ENCODE measurements at regions not wholly inside any gene's neighbourhood (a gene's known extent, or its start where the extent isn't known, plus 50 kb on each side); places are given as distances from the start of the nearest gene placed in this dataset.

DNA sequence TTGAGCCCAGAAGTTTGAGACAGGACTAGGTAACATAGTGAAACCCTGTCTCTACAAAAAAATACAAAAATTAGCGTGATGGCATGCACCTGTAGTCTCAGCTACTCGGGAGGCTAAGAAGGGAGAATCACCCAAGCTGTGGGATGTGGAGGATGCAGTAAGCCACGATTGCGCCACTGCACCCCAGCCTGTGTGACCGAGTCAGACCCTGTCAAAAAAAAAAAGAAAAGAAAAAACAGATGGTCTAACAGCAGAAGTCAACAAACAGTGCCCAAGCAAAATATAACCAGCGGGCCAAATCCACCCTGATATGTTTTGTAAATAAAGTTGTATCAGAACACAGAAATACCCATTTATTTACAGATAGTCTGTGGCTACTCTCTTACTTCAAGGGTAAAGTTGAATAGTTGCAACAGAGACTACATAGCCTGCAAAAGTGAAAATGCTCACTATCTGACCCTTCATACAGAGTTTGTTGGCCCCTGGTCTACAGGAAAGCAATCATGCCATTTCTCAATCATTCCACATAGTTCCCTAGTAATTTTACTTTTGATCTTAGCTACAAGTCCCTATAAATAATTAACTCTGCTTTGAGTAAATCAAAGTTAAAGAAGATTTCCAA lies 383.7 kb downstream of the TLE1 start:
- ATAC-seq: no peak
- Histone ChIP-seq H3K36me3 (no peaks in the 10 kb centered on the region), H3K4me3 (no peak overlapping the region), H3K4me1 (no peaks in the 10 kb centered on the region), H3K9me3 (peaks cover 0 to 13% (median 0%) of the 10 kb centered on the region in 3 donors), H3K27ac (no peak overlapping the region), H3K27me3 (no peaks in the 10 kb centered on the region)
- TF ChIP-seq EP300 (IDR thresholded peaks at IDR 0.05) (no peak), POLR2AphosphoS5 (IDR thresholded peaks at IDR 0.05) (no peak), POLR2A (IDR thresholded peaks at IDR 0.05) (no peak)
- TF ChIP-seq, protein P1, sequence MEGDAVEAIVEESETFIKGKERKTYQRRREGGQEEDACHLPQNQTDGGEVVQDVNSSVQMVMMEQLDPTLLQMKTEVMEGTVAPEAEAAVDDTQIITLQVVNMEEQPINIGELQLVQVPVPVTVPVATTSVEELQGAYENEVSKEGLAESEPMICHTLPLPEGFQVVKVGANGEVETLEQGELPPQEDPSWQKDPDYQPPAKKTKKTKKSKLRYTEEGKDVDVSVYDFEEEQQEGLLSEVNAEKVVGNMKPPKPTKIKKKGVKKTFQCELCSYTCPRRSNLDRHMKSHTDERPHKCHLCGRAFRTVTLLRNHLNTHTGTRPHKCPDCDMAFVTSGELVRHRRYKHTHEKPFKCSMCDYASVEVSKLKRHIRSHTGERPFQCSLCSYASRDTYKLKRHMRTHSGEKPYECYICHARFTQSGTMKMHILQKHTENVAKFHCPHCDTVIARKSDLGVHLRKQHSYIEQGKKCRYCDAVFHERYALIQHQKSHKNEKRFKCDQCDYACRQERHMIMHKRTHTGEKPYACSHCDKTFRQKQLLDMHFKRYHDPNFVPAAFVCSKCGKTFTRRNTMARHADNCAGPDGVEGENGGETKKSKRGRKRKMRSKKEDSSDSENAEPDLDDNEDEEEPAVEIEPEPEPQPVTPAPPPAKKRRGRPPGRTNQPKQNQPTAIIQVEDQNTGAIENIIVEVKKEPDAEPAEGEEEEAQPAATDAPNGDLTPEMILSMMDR (IDR thresholded peaks at IDR 0.05): no peak
- 84 to 93% methylated on average over 6 of the region's 6 CpGs for WGBS, 2 donors (ENCODE audit: low coverage in 1 of 2)

DNA sequence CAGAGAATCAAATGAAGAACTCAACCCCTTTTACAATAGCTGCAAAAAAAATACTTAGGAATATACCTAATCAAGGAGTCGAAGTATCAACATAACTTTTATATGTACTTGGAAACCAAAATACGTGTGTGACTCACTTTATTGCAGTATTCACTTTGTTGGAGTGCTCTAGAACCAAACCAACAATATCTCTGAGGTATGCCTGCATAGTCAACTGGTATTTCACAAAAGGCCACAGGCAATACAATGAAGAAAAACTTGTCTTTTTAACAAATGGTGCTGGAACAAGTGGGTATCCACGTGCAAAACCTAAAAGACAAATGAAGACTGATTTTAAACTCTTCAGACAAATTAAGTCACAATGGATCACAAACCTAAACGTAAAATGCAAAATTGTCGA lies 385.7 kb downstream of the TLE1 start:
- H3K4me1 ChIP-seq: no peaks in the 10 kb centered on the region
- no peak overlapping the region for H3K27ac ChIP-seq
- ATAC-seq: no peak
- TF ChIP-seq EP300 (IDR thresholded peaks at IDR 0.05): no peak
- no peak for TF ChIP-seq POLR2AphosphoS5 (IDR thresholded peaks at IDR 0.05)
- no peak for TF ChIP-seq POLR2A (IDR thresholded peaks at IDR 0.05)
- TF ChIP-seq, protein P1 (IDR thresholded peaks at IDR 0.05): no peak
- no peak overlapping the region for H3K4me3 ChIP-seq
- WGBS, 2 donors (ENCODE audit: low coverage in 1 of 2): 60 to 75% methylated on average over 5 of the region's 5 CpGs
- H3K36me3 ChIP-seq: no peaks in the 10 kb centered on the region
- no peaks in the 10 kb centered on the region for H3K27me3 ChIP-seq
- peaks cover 0 to 24% (median 0%) of the 10 kb centered on the region in 3 donors for H3K9me3 ChIP-seq

DNA sequence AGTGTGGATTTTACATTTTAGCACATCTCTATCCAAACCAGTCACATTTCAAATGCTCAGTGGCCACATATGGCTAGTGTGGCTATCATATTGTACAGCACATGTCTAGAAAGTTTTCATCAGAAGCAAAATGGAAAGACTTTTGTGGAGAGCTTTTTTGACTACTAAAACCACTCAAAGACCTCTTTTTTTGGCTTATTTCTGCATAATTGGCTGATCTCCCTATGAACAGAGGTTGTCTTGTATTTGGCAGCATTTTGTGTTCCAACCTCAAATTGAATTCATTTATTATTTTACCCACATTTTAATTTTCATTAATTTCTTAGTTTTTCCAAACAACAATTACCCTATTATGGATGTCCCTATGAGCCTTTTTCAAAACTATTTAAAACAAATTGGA lies 395.7 kb downstream of the TLE1 start:
- no peaks in the 10 kb centered on the region for H3K27me3 ChIP-seq
- H3K36me3 ChIP-seq: no peaks in the 10 kb centered on the region
- H3K4me3 ChIP-seq: no peak overlapping the region
- H3K27ac ChIP-seq: no peak overlapping the region
- H3K4me1 ChIP-seq: no peaks in the 10 kb centered on the region
- no peak for ATAC-seq
- no peaks in the 10 kb centered on the region for H3K9me3 ChIP-seq
- TF ChIP-seq POLR2AphosphoS5 (IDR thresholded peaks at IDR 0.05) (no peak), POLR2A (IDR thresholded peaks at IDR 0.05) (no peak), EP300 (IDR thresholded peaks at IDR 0.05) (no peak)
- TF ChIP-seq, protein P1 (IDR thresholded peaks at IDR 0.05): no peak

DNA sequence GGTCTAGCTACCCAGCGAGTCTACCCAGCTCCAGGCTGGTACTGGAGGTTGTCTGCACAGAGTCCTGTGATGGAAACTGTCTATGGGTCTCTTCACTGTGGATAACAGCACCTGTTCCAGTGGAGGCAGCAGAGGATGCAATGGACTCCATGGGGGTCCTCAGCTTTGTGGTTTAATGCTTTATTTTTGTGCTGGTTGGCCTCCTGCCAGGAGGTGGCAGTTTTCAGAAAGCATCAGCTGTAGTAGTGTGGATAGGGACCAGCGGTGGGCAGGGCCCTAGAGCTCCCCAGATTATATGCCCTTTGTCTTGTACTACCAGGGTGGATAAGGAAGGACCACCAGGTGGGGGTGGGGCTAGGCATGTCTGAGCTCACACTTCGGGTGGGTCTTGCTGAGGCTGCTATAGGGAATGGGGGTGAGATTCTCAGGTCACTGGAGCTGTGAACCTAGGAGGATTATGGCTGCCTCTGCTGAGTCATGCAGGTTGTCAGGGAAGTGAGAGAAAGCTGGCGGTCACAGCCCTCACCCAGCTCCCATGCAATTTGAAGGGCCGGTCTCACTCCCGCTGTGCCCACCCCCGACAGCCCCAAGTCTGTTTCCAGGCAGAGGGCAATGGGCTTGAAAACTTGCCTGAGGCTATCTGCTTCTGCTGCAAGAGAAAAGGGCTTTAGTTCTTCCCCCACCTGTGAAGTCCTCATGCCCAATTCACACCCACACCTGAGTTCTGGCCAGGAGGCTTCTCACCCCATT lies 397.1 kb downstream of the TLE1 start:
- Histone ChIP-seq H3K27ac (no peak overlapping the region), H3K36me3 (no peaks in the 10 kb centered on the region), H3K27me3 (no peaks in the 10 kb centered on the region), H3K4me3 (no peak overlapping the region), H3K4me1 (no peaks in the 10 kb centered on the region), H3K9me3 (no peaks in the 10 kb centered on the region)
- no peak for ATAC-seq
- WGBS, 2 donors (ENCODE audit: low coverage in 1 of 2): no CpG with 5 or more reads among the region's 7 CpGs
- no peak for TF ChIP-seq POLR2A (IDR thresholded peaks at IDR 0.05)
- TF ChIP-seq, protein P1 (IDR thresholded peaks at IDR 0.05): no peak
- no peak for TF ChIP-seq EP300 (IDR thresholded peaks at IDR 0.05)
- TF ChIP-seq POLR2AphosphoS5 (IDR thresholded peaks at IDR 0.05): no peak

DNA sequence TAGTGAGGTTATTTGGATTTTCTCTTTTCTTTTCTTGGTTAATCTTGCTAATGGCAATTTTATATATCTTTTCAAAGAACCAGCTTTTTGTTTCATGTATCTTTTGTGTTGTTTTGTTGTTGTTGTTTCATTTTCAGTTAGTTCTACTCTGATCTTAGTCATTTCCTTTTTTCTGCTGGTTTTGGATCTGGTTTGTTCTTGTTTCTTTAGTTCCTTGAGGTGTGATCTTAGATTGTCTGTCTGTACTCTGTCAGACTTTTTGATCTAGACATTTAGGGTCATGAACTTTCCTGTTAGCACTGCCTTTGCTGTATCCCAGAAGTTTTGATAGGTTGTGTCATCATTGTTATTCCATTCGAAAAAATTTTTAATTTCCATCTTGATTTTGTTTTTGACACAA lies 399.7 kb downstream of the TLE1 start:
- no peaks in the 10 kb centered on the region for H3K4me1 ChIP-seq
- TF ChIP-seq POLR2A (IDR thresholded peaks at IDR 0.05): no peak
- TF ChIP-seq EP300 (IDR thresholded peaks at IDR 0.05): no peak
- no peak for TF ChIP-seq POLR2AphosphoS5 (IDR thresholded peaks at IDR 0.05)
- TF ChIP-seq, protein P1 (IDR thresholded peaks at IDR 0.05): no peak
- no peak for ATAC-seq
- H3K27me3 ChIP-seq: no peaks in the 10 kb centered on the region
- no peaks in the 10 kb centered on the region for H3K9me3 ChIP-seq
- no peak overlapping the region for H3K4me3 ChIP-seq
- 73 to 78% methylated on average over 1 of the region's 1 CpG for WGBS, 2 donors (ENCODE audit: low coverage in 1 of 2)
- no peaks in the 10 kb centered on the region for H3K36me3 ChIP-seq
- H3K27ac ChIP-seq: no peak overlapping the region
